Muscle of leg (tissue), 3 donors: ENCODE measurements at regions not wholly inside any gene's neighbourhood (a gene's known extent, or its start where the extent isn't known, plus 50 kb on each side); places are given as distances from the start of the nearest gene placed in this dataset.
"Not testable (repeated sequence)": the region's sequence is repeated elsewhere in the genome, so short reads cannot be mapped to it uniquely, and the experiment has no call there.

Experiments used
- DNase-seq: peaks from one replicate; pipeline ENCODE4 v3.0.0; 2013
- H3K27ac ChIP-seq: one replicate; pipeline ENCODE4 v1.5.1; 2013; ENCODE audit warnings: mild to moderate bottlenecking, low read length, control low read depth
- H3K27me3 ChIP-seq: one replicate; pipeline ENCODE4 v1.6.1; 2013; ENCODE audit warnings: low read length; ENCODE audit not compliant: control insufficient read depth, insufficient read depth
- H3K36me3 ChIP-seq: one replicate; pipeline ENCODE4 v1.6.1; 2013; ENCODE audit warnings: low read length; ENCODE audit not compliant: control insufficient read depth, insufficient read depth
- H3K4me1 ChIP-seq: one replicate; pipeline ENCODE4 v1.6.1; 2013; ENCODE audit warnings: low read length; ENCODE audit not compliant: control insufficient read depth, insufficient read depth
- H3K4me3 ChIP-seq: one replicate; pipeline ENCODE4 v1.5.1; 2013; ENCODE audit warnings: low read length, control low read depth
- H3K9me3 ChIP-seq: replicated peaks from 2 replicates; pipeline ENCODE4 v1.6.1; 2013; ENCODE audit warnings: low read depth, low read length; ENCODE audit not compliant: control insufficient read depth
- WGBS: methylation state at CpG from one replicate; pipeline ENCODE4 v1.1.5; 2013; ENCODE audit warnings: missing lambda C conversion rate; ENCODE audit not compliant: insufficient coverage; 5-methylcytosine and 5-hydroxymethylcytosine counted together

GRCh38 chr7:52752891-52753290 lies 282.5 kb upstream of the POM121L12 start:
- Histone ChIP-seq H3K4me3 (no peak overlapping the region), H3K27me3 (no peaks in the 10 kb centered on the region), H3K36me3 (no peaks in the 10 kb centered on the region), H3K4me1 (no peaks in the 10 kb centered on the region), H3K9me3 (no peaks in the 10 kb centered on the region), H3K27ac (no peak overlapping the region)
- no CpG with 5 or more reads among the region's 4 CpGs for WGBS
- DNase-seq: no peak

- WGBS: no CpG with 5 or more reads among the region's 4 CpGs
- H3K27me3 ChIP-seq: no peaks in the 10 kb centered on the region
- H3K4me1 ChIP-seq: no peaks in the 10 kb centered on the region
- H3K36me3 ChIP-seq: no peaks in the 10 kb centered on the region
- H3K27ac ChIP-seq: no peak overlapping the region
- H3K4me3 ChIP-seq: no peak overlapping the region
- DNase-seq: no peak
- H3K9me3 ChIP-seq: no peaks in the 10 kb centered on the region
Observed at GRCh38 chr7:52749880-52750279, 285.6 kb upstream of the POM121L12 start.

- DNase-seq: no peak
- no peak overlapping the region for H3K4me3 ChIP-seq
- H3K9me3 ChIP-seq: no peaks in the 10 kb centered on the region
- no peak overlapping the region for H3K27ac ChIP-seq
- H3K27me3 ChIP-seq: no peaks in the 10 kb centered on the region
- no peaks in the 10 kb centered on the region for H3K4me1 ChIP-seq
- H3K36me3 ChIP-seq: no peaks in the 10 kb centered on the region
- no CpG with 5 or more reads among the region's 3 CpGs for whole genome bisulfite sequencing
Observed at GRCh38 chr7:52747817-52748216, 287.6 kb upstream of the POM121L12 start.

GRCh38 chr7:52741670-52742290 lies 293.7 kb upstream of the POM121L12 start:
- DNase-seq: no peak
- Histone ChIP-seq H3K36me3 (no peaks in the 10 kb centered on the region), H3K4me1 (no peaks in the 10 kb centered on the region), H3K9me3 (no peaks in the 10 kb centered on the region), H3K27ac (no peak overlapping the region), H3K4me3 (no peak overlapping the region), H3K27me3 (no peaks in the 10 kb centered on the region)
- WGBS: no CpG with 5 or more reads among the region's 2 CpGs

- 41% methylated on average over 4 of the region's 4 CpGs for WGBS
- Histone ChIP-seq H3K27me3 (no peaks in the 10 kb centered on the region), H3K4me3 (no peak overlapping the region), H3K36me3 (no peaks in the 10 kb centered on the region), H3K27ac (no peak overlapping the region), H3K9me3 (no peaks in the 10 kb centered on the region), H3K4me1 (no peaks in the 10 kb centered on the region)
- no peak for DNase-seq
Observed at GRCh38 chr7:52735656-52736055, 299.8 kb upstream of the POM121L12 start.

- not testable (repeated sequence) for H3K36me3 ChIP-seq, H3K4me1 ChIP-seq, H3K27me3 ChIP-seq, H3K4me3 ChIP-seq, H3K27ac ChIP-seq, DNase-seq, H3K9me3 ChIP-seq
- no CpG with 5 or more reads among the region's 5 CpGs for WGBS
Observed at GRCh38 chr7:52728683-52729082, 306.8 kb upstream of the POM121L12 start.

GRCh38 chr7:52727632-52728031 lies 307.8 kb upstream of the POM121L12 start:
- Histone ChIP-seq H3K4me1 (no peaks in the 10 kb centered on the region), H3K9me3 (no peaks in the 10 kb centered on the region), H3K27ac (no peak overlapping the region), H3K4me3 (no peak overlapping the region), H3K27me3 (no peaks in the 10 kb centered on the region), H3K36me3 (no peaks in the 10 kb centered on the region)
- no CpG with 5 or more reads among the region's 2 CpGs for WGBS
- no peak for DNase-seq

GRCh38 chr7:52726986-52727385 lies 308.4 kb upstream of the POM121L12 start:
- H3K4me3 ChIP-seq: no peak overlapping the region
- WGBS: no CpG with 5 or more reads among the region's 2 CpGs
- no peaks in the 10 kb centered on the region for H3K4me1 ChIP-seq
- H3K27me3 ChIP-seq: no peaks in the 10 kb centered on the region
- DNase-seq: no peak
- no peaks in the 10 kb centered on the region for H3K9me3 ChIP-seq
- no peak overlapping the region for H3K27ac ChIP-seq
- H3K36me3 ChIP-seq: no peaks in the 10 kb centered on the region

GRCh38 chr7:52726493-52726892 lies 308.9 kb upstream of the POM121L12 start:
- Histone ChIP-seq H3K4me3 (no peak overlapping the region), H3K4me1 (no peaks in the 10 kb centered on the region), H3K27ac (no peak overlapping the region), H3K27me3 (no peaks in the 10 kb centered on the region), H3K9me3 (no peaks in the 10 kb centered on the region), H3K36me3 (no peaks in the 10 kb centered on the region)
- 68% methylated on average over 2 of the region's 3 CpGs for WGBS
- DNase-seq: no peak

- Histone ChIP-seq H3K27ac (no peak overlapping the region), H3K4me3 (no peak overlapping the region)
Observed at GRCh38 chr7:52723606-52724005, 311.8 kb upstream of the POM121L12 start.

GRCh38 chr7:52720856-52721255 lies 314.6 kb upstream of the POM121L12 start:
- Histone ChIP-seq H3K36me3 (no peaks in the 10 kb centered on the region), H3K4me3 (no peak overlapping the region), H3K27me3 (no peaks in the 10 kb centered on the region), H3K27ac (no peak overlapping the region), H3K9me3 (no peaks in the 10 kb centered on the region), H3K4me1 (no peaks in the 10 kb centered on the region)
- no CpG with 5 or more reads among the region's 2 CpGs for WGBS
- no peak for DNase-seq

More at GRCh38 chr7:52723606-52724005, 311.8 kb upstream of the POM121L12 start:
- no peak for DNase-seq
- H3K4me1 ChIP-seq: no peaks in the 10 kb centered on the region
- no peaks in the 10 kb centered on the region for H3K9me3 ChIP-seq
- WGBS: 62% methylated on average over 2 of the region's 5 CpGs
- H3K27me3 ChIP-seq: no peaks in the 10 kb centered on the region
- H3K36me3 ChIP-seq: no peaks in the 10 kb centered on the region
